MCF 10A (cell line): ENCODE measurements at regions not wholly inside any gene's neighbourhood (a gene's known extent, or its start where the extent isn't known, plus 50 kb on each side); places are given as distances from the start of the nearest gene placed in this dataset.
"Not testable (repeated sequence)": the region's sequence is repeated elsewhere in the genome, so short reads cannot be mapped to it uniquely, and the experiment has no call there.

Experiments used
- BruUV-seq: library from RNA; stranded (reverse); fragments of 400-500 nt; replicated peaks from 2 replicates; lab custom pipeline; 2021; lab: Mats Ljungman, UMichigan
- CTCF ChIA-PET: fragments of 300-600 bp; sonication (Branson Sonifier 250); formaldehyde crosslinking; extraction: SDS; loops from one replicate; lab custom pipeline; 2021; ENCODE audit warnings: antibody characterized with exemption, inconsistent platforms; lab: Yijun Ruan, JAX
- POLR2A ChIA-PET: fragments of 300-600, 350-650 bp; sonication (Branson Sonifier 250); formaldehyde crosslinking; extraction: SDS; loops from one replicate; lab custom pipeline; 2020; ENCODE audit warnings: antibody characterized with exemption, inconsistent platforms; lab: Yijun Ruan, JAX
- DNase-seq: peaks from one replicate; pipeline ENCODE4 v3.0.0-alpha.2; 2018; ENCODE audit not compliant: unreplicated experiment
- H3K27ac Mint-ChIP-seq: one replicate; pipeline ENCODE4 v1.8.0; 2022; ENCODE audit warnings: mild to moderate bottlenecking, low read depth, mixed read lengths; ENCODE audit not compliant: unreplicated experiment
- H3K27me3 Mint-ChIP-seq: one replicate; pipeline ENCODE4 v1.8.0; 2022; ENCODE audit warnings: mixed read lengths; ENCODE audit not compliant: insufficient read depth, unreplicated experiment
- H3K36me3 Mint-ChIP-seq: one replicate; pipeline ENCODE4 v1.8.0; 2022; ENCODE audit warnings: mild to moderate bottlenecking, moderate library complexity, mixed read lengths; ENCODE audit not compliant: insufficient read depth, unreplicated experiment
- H3K4me1 Mint-ChIP-seq: one replicate; pipeline ENCODE4 v1.8.0; 2022; ENCODE audit warnings: mixed read lengths; ENCODE audit not compliant: insufficient read depth, unreplicated experiment
- H3K4me3 Mint-ChIP-seq: one replicate; pipeline ENCODE4 v1.8.0; 2022; ENCODE audit warnings: mild to moderate bottlenecking, moderate library complexity, mixed read lengths; ENCODE audit not compliant: unreplicated experiment
- H3K9me3 Mint-ChIP-seq: one replicate; pipeline ENCODE4 v1.8.0; 2022; ENCODE audit warnings: mixed read lengths; ENCODE audit not compliant: unreplicated experiment
- intact Hi-C: fragments of 100-400 bp; cut with micrococcal nuclease; formaldehyde crosslinking; loops from 2 replicates; pipeline ENCODE4 v1.14.1; 2022

DNA sequence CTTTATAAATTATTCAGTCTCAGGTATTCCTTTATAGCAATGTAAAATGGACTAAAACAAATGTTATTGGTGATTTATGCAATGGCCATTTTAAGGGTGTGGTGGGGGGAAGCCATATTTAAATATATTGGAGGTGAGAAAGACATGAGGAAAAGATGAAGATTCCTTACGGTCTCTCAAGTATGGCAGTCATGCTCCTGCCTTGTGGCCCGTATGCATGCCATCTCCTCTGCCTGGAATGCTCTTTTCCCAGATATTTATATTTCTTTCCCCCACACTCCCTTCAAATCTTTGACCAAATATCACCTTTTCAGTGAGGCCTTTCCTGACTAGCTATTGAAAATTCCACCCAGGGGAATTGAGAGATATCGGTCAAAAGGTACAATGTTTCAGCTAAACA, 206.0 kb downstream of the POTEM start:
- intact Hi-C loops, DNase-seq, H3K36me3 Mint-ChIP-seq, BruUV-seq, POLR2A ChIA-PET, H3K4me1 Mint-ChIP-seq, H3K27ac Mint-ChIP-seq, CTCF ChIA-PET, H3K9me3 Mint-ChIP-seq, H3K27me3 Mint-ChIP-seq, H3K4me3 Mint-ChIP-seq: not testable (repeated sequence)

DNA sequence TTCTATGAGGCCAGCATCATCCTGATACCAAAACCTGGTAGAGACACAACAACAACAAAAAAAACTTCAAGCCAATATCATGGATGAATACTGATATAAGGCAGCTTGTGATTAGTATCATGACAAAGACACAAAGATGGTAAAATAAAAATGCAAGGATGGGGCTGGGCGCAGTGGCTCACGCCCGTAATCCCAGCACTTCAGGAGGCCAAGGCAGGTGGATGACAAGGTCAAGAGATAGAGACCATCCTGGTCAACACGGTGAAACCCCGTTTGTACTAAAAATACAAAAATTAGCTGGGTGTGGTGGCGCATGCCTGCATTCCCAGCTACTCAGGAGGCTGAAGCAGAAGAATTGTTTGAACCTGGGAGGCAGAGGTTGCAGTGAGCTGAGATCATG, 210.2 kb downstream of the POTEM start:
- DNase-seq, H3K27me3 Mint-ChIP-seq, CTCF ChIA-PET, H3K4me1 Mint-ChIP-seq, H3K9me3 Mint-ChIP-seq, POLR2A ChIA-PET, H3K36me3 Mint-ChIP-seq, H3K27ac Mint-ChIP-seq, H3K4me3 Mint-ChIP-seq, intact Hi-C loops, BruUV-seq: not testable (repeated sequence)

DNA sequence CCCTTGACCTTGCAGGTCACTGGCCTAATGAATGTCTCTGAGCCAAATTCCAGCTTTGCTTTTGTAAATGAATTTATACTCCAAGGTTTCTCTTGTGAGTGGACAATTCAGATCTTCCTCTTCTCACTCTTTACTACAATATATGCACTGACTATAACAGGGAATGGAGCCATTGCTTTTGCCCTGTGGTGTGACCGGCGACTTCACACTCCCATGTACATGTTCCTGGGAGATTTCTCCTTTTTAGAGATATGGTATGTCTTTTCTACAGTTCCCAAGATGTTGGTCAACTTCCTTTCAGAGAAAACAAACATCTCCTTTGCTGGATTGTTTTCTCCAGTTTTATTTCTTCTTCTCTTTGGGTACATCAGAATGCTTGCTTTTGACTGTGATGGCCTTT, 213.1 kb downstream of the POTEM start:
- H3K27ac Mint-ChIP-seq, H3K27me3 Mint-ChIP-seq, intact Hi-C loops, POLR2A ChIA-PET, H3K4me3 Mint-ChIP-seq, H3K36me3 Mint-ChIP-seq, DNase-seq, H3K4me1 Mint-ChIP-seq, BruUV-seq, CTCF ChIA-PET, H3K9me3 Mint-ChIP-seq: not testable (repeated sequence)

DNA sequence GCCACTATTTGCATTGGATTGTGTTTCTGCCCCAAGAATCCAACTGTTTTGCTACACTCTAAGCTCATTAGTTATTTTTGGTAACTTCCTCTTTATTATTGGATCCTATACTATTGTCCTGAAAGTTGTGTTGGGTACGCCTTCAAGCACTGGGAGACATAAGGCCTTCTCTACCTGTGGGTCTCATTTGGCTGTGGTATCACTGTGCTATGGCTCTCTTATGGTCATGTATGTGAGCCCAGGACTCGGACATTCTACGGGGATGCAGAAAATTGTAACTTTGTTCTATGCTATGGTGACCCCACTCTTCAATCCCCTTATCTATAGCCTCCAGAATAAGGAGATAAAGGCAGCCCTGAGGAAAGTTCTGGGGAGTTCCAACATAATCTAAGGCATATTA, 213.6 kb downstream of the POTEM start:
- H3K9me3 Mint-ChIP-seq, H3K4me1 Mint-ChIP-seq, H3K27ac Mint-ChIP-seq, H3K27me3 Mint-ChIP-seq, intact Hi-C loops, CTCF ChIA-PET, DNase-seq, H3K4me3 Mint-ChIP-seq, POLR2A ChIA-PET, H3K36me3 Mint-ChIP-seq, BruUV-seq: not testable (repeated sequence)

DNA sequence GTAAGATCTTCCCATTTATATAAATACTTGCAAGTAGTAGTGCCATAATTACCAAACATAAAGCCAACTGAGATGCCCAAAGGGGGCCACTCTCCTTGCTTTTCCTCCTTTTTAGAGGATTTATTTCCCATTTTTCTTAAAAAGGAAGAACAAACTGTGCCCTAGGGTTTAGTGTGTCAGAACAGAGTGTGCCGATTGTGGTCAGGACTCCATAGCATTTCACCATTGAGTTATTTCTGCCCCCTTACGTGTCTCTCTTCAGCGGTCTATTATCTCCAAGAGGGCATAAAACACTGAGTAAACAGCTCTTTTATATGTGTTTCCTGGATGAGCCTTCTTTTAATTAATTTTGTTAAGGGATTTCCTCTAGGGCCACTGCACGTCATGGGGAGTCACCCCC, 227.9 kb downstream of the POTEM start:
- BruUV-seq, H3K27ac Mint-ChIP-seq, DNase-seq, H3K4me3 Mint-ChIP-seq, H3K9me3 Mint-ChIP-seq, intact Hi-C loops, POLR2A ChIA-PET, H3K36me3 Mint-ChIP-seq, CTCF ChIA-PET, H3K27me3 Mint-ChIP-seq, H3K4me1 Mint-ChIP-seq: not testable (repeated sequence)

DNA sequence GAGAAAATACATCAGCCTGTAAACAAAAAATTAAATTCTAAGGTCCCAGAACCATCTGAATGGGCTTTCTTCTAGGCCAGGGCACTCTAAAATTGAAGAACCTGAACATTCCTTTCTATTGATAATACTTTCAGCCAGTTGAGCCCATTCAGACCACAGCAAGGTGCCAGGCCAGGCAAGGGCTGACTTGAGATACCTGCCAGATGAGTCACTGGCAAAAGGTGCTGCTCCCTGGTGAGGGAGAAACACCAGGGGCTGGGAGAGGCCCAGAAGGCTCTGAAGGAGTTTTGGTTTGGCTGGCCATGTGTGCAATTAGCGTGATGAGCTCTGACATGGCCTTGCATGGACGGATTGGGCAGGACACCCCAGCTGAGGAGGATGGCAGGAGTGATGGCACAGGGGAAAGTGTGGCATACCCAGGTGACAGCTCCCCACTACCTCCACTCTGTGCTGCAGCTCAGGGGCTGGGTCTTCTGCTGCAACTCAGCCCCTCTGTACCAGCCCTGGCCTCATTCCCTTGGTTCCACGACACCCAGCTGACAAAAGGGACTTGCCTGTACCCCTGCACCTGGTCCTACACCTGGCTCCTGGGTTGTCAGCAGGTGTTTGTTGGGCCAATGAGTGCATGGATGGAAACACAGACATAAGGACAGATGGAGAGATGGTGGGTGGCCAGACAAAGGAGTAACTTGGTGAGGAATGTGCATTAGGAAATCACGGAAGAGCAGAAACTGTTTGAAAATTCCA, 230.4 kb downstream of the POTEM start:
- H3K36me3 Mint-ChIP-seq, H3K4me3 Mint-ChIP-seq, H3K9me3 Mint-ChIP-seq, POLR2A ChIA-PET, intact Hi-C loops, H3K27me3 Mint-ChIP-seq, H3K4me1 Mint-ChIP-seq, H3K27ac Mint-ChIP-seq, CTCF ChIA-PET, BruUV-seq, DNase-seq: not testable (repeated sequence)

DNA sequence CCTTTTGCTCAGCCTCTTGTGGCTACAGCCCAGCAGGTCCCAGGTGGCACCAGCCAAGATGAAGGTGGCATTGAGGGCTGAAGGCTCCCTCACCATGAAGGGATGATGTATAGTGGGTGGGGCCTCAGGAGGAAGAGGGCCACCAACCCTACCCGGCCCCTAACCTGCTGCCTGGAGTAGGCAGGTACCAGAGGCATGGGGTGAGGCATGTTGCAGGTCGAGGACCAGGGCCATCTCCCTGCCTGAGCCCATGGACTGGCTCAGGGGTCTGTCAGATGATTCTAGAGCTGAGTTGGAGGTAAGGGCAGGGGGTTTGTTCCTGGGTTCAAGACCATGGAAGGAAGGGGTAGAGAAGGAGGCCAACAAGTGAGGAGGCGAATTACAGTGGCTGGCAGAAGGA, 231.1 kb downstream of the POTEM start:
- CTCF ChIA-PET, H3K9me3 Mint-ChIP-seq, H3K4me3 Mint-ChIP-seq, H3K27ac Mint-ChIP-seq, BruUV-seq, H3K36me3 Mint-ChIP-seq, H3K4me1 Mint-ChIP-seq, POLR2A ChIA-PET, DNase-seq, H3K27me3 Mint-ChIP-seq, intact Hi-C loops: not testable (repeated sequence)

DNA sequence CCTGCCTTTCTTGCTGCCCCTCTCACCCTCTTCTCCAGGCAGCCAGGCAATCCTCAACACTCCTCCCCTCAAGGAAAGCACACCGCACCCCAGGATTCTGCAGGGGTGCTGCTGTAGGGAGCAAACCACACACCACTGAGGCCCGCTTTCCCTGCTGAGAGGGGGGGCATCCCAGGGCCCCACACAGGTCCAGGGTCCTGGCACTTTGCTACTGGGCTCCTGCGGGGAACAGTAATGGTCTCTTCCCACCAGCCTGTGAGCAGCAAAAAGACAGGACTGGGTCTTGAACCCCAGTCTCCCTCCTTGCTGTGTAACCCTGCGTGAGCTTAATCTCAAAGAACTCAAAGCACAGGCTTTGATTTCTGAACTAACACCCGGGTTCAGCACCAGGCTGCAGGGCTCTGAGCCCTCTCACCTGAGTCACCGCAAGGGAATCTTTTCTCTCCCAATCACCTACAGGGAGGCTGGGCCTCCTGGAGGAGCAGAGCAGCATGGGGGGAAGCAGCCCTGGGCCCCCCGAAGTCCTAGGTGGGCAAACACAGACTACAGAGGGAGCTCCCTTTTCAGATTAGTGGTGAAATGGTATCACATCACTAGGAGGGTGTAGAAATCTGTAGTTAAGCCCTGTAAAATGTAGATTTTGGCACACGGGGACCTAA, 232.6 kb downstream of the POTEG start:
- not testable (repeated sequence) for H3K9me3 Mint-ChIP-seq

DNA sequence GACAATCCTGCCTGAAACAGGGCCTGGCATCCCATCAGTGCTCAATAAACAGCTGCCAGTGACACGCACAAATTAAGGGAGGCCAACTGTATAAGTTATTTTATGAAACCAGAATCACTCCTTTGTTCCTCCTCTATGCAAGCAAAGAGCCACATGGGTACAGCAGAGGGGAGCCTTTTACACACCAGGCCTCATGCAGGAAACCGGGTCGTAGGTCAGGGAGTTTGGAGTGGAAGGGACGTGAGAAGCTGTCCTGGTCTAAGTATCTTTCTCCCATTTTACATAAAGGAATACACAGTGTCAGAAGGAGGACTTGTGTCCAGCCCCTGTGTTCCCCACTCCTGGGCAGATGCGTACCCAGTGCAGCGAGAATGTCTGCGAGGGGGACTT, 232.1 kb downstream of the POTEG start:
- H3K9me3 Mint-ChIP-seq, H3K27me3 Mint-ChIP-seq, H3K4me1 Mint-ChIP-seq, CTCF ChIA-PET, H3K27ac Mint-ChIP-seq, BruUV-seq, H3K4me3 Mint-ChIP-seq, DNase-seq, POLR2A ChIA-PET, H3K36me3 Mint-ChIP-seq, intact Hi-C loops: not testable (repeated sequence)

More for the DNA sequence above, 232.6 kb downstream of the POTEG start:
- H3K36me3 Mint-ChIP-seq, DNase-seq, H3K4me3 Mint-ChIP-seq, H3K4me1 Mint-ChIP-seq, POLR2A ChIA-PET, intact Hi-C loops, CTCF ChIA-PET, H3K27ac Mint-ChIP-seq, BruUV-seq, H3K27me3 Mint-ChIP-seq: not testable (repeated sequence)
